ENCODE measurements at regions not wholly inside any gene's neighbourhood (a gene's known extent, or its start where the extent isn't known, plus 50 kb on each side); places are given as distances from the start of the nearest gene placed in this dataset.

- no peaks in the 10 kb centered on the region for H3K27me3 ChIP-seq (ENCODE audit: insufficient read depth, low read depth, severe bottlenecking)
- no peak for DNase-seq
- no peak overlapping the region for H3K4me3 ChIP-seq (ENCODE audit: low read depth, low read length)
- no peak for TF ChIP-seq CTCF (IDR thresholded peaks at IDR 0.05; ENCODE audit: low read depth, low read length)
- H3K36me3 ChIP-seq = no peaks in the 10 kb centered on the region
- H3K27ac ChIP-seq = no peak overlapping the region
- no peaks in the 10 kb centered on the region for H3K9me3 ChIP-seq (ENCODE audit: severe bottlenecking)
Observed at GRCh38 chr21:16134134-16134533, 404.4 kb downstream of the USP25 start.

GRCh38 chr21:16137106-16137505, 407.3 kb downstream of the USP25 start:
- Histone ChIP-seq H3K9me3 (ENCODE audit: severe bottlenecking) (no peaks in the 10 kb centered on the region), H3K36me3 (no peaks in the 10 kb centered on the region), H3K4me3 (ENCODE audit: low read depth, low read length) (no peak overlapping the region), H3K27me3 (ENCODE audit: insufficient read depth, low read depth, severe bottlenecking) (no peaks in the 10 kb centered on the region), H3K27ac (no peak overlapping the region)
- no peak for DNase-seq
- no peak for TF ChIP-seq CTCF (IDR thresholded peaks at IDR 0.05; ENCODE audit: low read depth, low read length)

GRCh38 chr21:16145052-16145451, 415.3 kb downstream of the USP25 start:
- no peak for TF ChIP-seq CTCF (IDR thresholded peaks at IDR 0.05; ENCODE audit: low read depth, low read length)
- H3K27me3 ChIP-seq (ENCODE audit: insufficient read depth, low read depth, severe bottlenecking) = no peaks in the 10 kb centered on the region
- no peak for DNase-seq
- no peak overlapping the region for H3K27ac ChIP-seq
- H3K36me3 ChIP-seq = no peaks in the 10 kb centered on the region
- no peak overlapping the region for H3K4me3 ChIP-seq (ENCODE audit: low read depth, low read length)
- no peaks in the 10 kb centered on the region for H3K9me3 ChIP-seq (ENCODE audit: severe bottlenecking)

- Histone ChIP-seq H3K27me3 (ENCODE audit: insufficient read depth, low read depth, severe bottlenecking) (no peaks in the 10 kb centered on the region), H3K9me3 (ENCODE audit: severe bottlenecking) (no peaks in the 10 kb centered on the region), H3K27ac (no peak overlapping the region), H3K36me3 (no peaks in the 10 kb centered on the region), H3K4me3 (ENCODE audit: low read depth, low read length) (no peak overlapping the region)
- no peak for TF ChIP-seq CTCF (IDR thresholded peaks at IDR 0.05; ENCODE audit: low read depth, low read length)
- DNase-seq = no peak
Observed at GRCh38 chr21:16145479-16145878, 415.7 kb downstream of the USP25 start.

- Histone ChIP-seq H3K9me3 (ENCODE audit: severe bottlenecking) (no peaks in the 10 kb centered on the region), H3K27me3 (ENCODE audit: insufficient read depth, low read depth, severe bottlenecking) (no peaks in the 10 kb centered on the region), H3K27ac (no peak overlapping the region), H3K36me3 (no peaks in the 10 kb centered on the region), H3K4me3 (ENCODE audit: low read depth, low read length) (no peak overlapping the region)
- DNase-seq = no peak
- TF ChIP-seq CTCF (IDR thresholded peaks at IDR 0.05; ENCODE audit: low read depth, low read length) = no peak
Observed at GRCh38 chr21:16154321-16154720, 424.5 kb downstream of the USP25 start.

- no peaks in the 10 kb centered on the region for H3K27me3 ChIP-seq (ENCODE audit: insufficient read depth, low read depth, severe bottlenecking)
- H3K36me3 ChIP-seq = no peaks in the 10 kb centered on the region
- no peaks in the 10 kb centered on the region for H3K9me3 ChIP-seq (ENCODE audit: severe bottlenecking)
- H3K4me3 ChIP-seq (ENCODE audit: low read depth, low read length) = no peak overlapping the region
- DNase-seq = no peak
- no peak overlapping the region for H3K27ac ChIP-seq
- no peak for TF ChIP-seq CTCF (IDR thresholded peaks at IDR 0.05; ENCODE audit: low read depth, low read length)
Observed at GRCh38 chr21:16154951-16155635, 425.3 kb downstream of the USP25 start.
